Activated T-cell treated with anti-CD3 and anti-CD28 coated beads, Interleukin-2, amount 50 U/mL, for 48 hours (primary cell): ENCODE measurements at regions not wholly inside any gene's neighbourhood (a gene's known extent, or its start where the extent isn't known, plus 50 kb on each side); places are given as distances from the start of the nearest gene placed in this dataset.

Experiments
- DNase-seq, 2 experiments: peaks; one replicate each; pipeline ENCODE4 v3.0.0-alpha.2; 2020

GRCh38 chr3:157794771-157795170 is 291.6 kb upstream of the VEPH1 start:
- DNase-seq: no peak

- DNase-seq: no peak
Observed at GRCh38 chr3:157793745-157794144, 290.5 kb upstream of the VEPH1 start.

GRCh38 chr3:157789162-157789561 is 285.9 kb upstream of the VEPH1 start:
- no peak for DNase-seq

GRCh38 chr3:157786618-157787017 is 283.4 kb upstream of the VEPH1 start:
- no peak for DNase-seq

- DNase-seq: no peak
Observed at GRCh38 chr3:157786211-157786610, 283.0 kb upstream of the VEPH1 start.

- DNase-seq: no peak
Observed at GRCh38 chr3:157785102-157785826, 282.0 kb upstream of the VEPH1 start.

- no peak for DNase-seq
Observed at GRCh38 chr3:157782236-157782635, 279.0 kb upstream of the VEPH1 start.

- no peak for DNase-seq
Observed at GRCh38 chr3:157776861-157777260, 273.6 kb upstream of the VEPH1 start.

- no peak for DNase-seq
Observed at GRCh38 chr3:157775446-157775845, 272.2 kb upstream of the VEPH1 start.

GRCh38 chr3:157769378-157769777 is 266.2 kb upstream of the VEPH1 start:
- DNase-seq: no peak

GRCh38 chr3:157767607-157768006 is 264.4 kb upstream of the VEPH1 start:
- DNase-seq: no peak

- no peak for DNase-seq
Observed at GRCh38 chr3:157763644-157764043, 260.4 kb upstream of the VEPH1 start.

- no peak for DNase-seq
Observed at GRCh38 chr3:157759311-157759710, 256.1 kb upstream of the VEPH1 start.

- DNase-seq: no peak
Observed at GRCh38 chr3:157755233-157755632, 252.0 kb upstream of the VEPH1 start.

GRCh38 chr3:157754451-157754850 is 251.2 kb upstream of the VEPH1 start:
- DNase-seq: no peak

- no peak for DNase-seq
Observed at GRCh38 chr3:157753787-157754136, 250.5 kb upstream of the VEPH1 start.

- no peak for DNase-seq
Observed at GRCh38 chr3:157752956-157753786, 250.0 kb upstream of the VEPH1 start.

- no peak for DNase-seq
Observed at GRCh38 chr3:157752554-157752953, 249.3 kb upstream of the VEPH1 start.

GRCh38 chr3:157751386-157751785 is 248.2 kb upstream of the VEPH1 start:
- DNase-seq: no peak

GRCh38 chr3:157746391-157746790 is 243.2 kb upstream of the VEPH1 start:
- DNase-seq: no peak

GRCh38 chr3:157741607-157742006 is 238.4 kb upstream of the VEPH1 start:
- DNase-seq: no peak

GRCh38 chr3:157738441-157738840 is 235.2 kb upstream of the VEPH1 start:
- DNase-seq: no peak

- no peak for DNase-seq
Observed at GRCh38 chr3:157718800-157719199, 215.6 kb upstream of the VEPH1 start.

- DNase-seq: no peak
Observed at GRCh38 chr3:157713101-157713500, 209.9 kb upstream of the VEPH1 start.

- no peak for DNase-seq
Observed at GRCh38 chr3:157705258-157705657, 202.0 kb upstream of the VEPH1 start.
